ENCODE measurements at regions not wholly inside any gene's neighbourhood (a gene's known extent, or its start where the extent isn't known, plus 50 kb on each side); places are given as distances from the start of the nearest gene placed in this dataset.

DNA sequence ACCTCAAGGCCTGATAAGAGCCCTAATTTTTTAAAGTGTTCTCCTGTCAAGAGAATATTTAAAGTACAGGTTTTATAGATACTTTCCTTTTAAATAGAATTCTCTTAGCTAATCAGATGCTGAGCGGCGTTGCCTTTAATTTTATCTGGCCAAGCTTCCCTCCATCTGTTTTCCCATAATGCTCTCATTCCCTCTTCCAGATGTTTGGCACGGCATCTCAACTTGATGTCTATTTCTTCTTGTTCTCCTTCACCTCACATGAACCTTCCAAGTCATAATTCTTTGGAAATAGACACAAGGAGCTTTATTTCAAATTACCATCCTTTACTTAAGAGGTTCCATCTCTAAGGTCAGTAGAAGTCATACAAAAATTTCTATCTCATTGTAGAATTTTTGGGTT lies 76.1 kb upstream of the CPO start:
- TF ChIP-seq TP53 (CRISPR knock-in tag; IDR thresholded peaks at IDR 0.05) = no peak
- TF ChIP-seq BHLHE40 (IDR thresholded peaks at IDR 0.05; ENCODE audit: low read depth, low read length) = no peak
- CTCF ChIA-PET = interaction anchor here (1.6 kb wide), 1 partner anchor 610 kb away, joined by 3 read pairs; no protein-coding TSS in a partner anchor
- H3K4me3 ChIP-seq = no peak overlapping the region
- no peak overlapping the region for H3K4me2 ChIP-seq
- no peak overlapping the region for H3K27ac ChIP-seq
- H3K9me3 ChIP-seq = no peaks in the 10 kb centered on the region
- H3K4me1 ChIP-seq = no peaks in the 10 kb centered on the region
- DNase-seq (ENCODE audit: low read depth in 1 of 2, low spot score in 1 of 2) (no peak), FAIRE-seq (no peak), ATAC-seq (no peak)
- POLR2A ChIA-PET = no interaction called here
- WGBS (ENCODE audit: missing lambda C conversion rate) = 57% methylated on average over 3 of the region's 3 CpGs

DNA sequence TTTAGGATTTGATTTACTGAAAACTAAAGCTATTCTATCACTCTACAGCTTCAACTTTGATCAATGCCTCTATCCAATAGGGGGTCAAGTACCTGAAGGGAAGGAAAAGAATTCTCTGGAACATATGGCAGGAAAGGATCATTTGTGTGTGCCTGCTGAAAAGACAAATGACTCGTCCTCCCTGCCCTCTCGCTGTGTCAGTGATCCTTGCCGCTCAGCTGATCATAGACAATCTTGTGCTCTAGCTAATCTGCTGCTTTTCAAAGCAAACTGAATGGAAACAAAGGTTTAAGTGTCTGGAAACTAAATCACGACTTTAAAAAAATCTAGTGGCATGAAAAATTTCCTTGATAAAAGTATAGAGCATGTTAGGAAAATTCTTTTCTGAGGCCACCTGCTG lies 75.6 kb upstream of the CPO start:
- H3K4me3 ChIP-seq = no peak overlapping the region
- no peak overlapping the region for H3K27ac ChIP-seq
- no peaks in the 10 kb centered on the region for H3K4me1 ChIP-seq
- CTCF ChIA-PET = interaction anchor here (1.6 kb wide), 2 partner anchors 17 to 609 kb away, joined by 3 to 5 read pairs; no protein-coding TSS in a partner anchor
- no peak for FAIRE-seq
- POLR2A ChIA-PET = no interaction called here
- H3K9me3 ChIP-seq = no peaks in the 10 kb centered on the region
- DNase-seq (ENCODE audit: low read depth in 1 of 2, low spot score in 1 of 2) = no peak
- no peak for ATAC-seq
- H3K4me2 ChIP-seq = no peak overlapping the region
- TF ChIP-seq ESRRA (IDR thresholded peaks at IDR 0.05; ENCODE audit: borderline replicate concordance, low read length) (no peak), NPAS2 (CRISPR knock-in tag; IDR thresholded peaks at IDR 0.05; ENCODE audit: borderline replicate concordance) (no peak), FOXS1 (CRISPR knock-in tag; IDR thresholded peaks at IDR 0.05) (no peak), KDM1A (IDR thresholded peaks at IDR 0.05; ENCODE audit: low read depth) (no peak), ZNF302 (CRISPR knock-in tag; IDR thresholded peaks at IDR 0.05) (no peak), RARB (CRISPR knock-in tag; IDR thresholded peaks at IDR 0.05) (no peak), HDAC2 (IDR thresholded peaks at IDR 0.05) (no peak), ZC3H11A (IDR thresholded peaks at IDR 0.05) (no peak), TFCP2L1 (CRISPR knock-in tag; IDR thresholded peaks at IDR 0.05) (no peak), HOXA7 (CRISPR knock-in tag; IDR thresholded peaks at IDR 0.05) (no peak), JUNB (IDR thresholded peaks at IDR 0.05) (no peak), HOXB13 (CRISPR knock-in tag; IDR thresholded peaks at IDR 0.05; ENCODE audit: low read depth) (no peak), PHF8 (IDR thresholded peaks at IDR 0.05; ENCODE audit: borderline replicate concordance, low read depth) (no peak), SMC3 (IDR thresholded peaks at IDR 0.05) (no peak), EHMT2 (IDR thresholded peaks at IDR 0.05; ENCODE audit: low read depth) (no peak), EHF (CRISPR knock-in tag; IDR thresholded peaks at IDR 0.05) (no peak), MAZ (IDR thresholded peaks at IDR 0.05; ENCODE audit: borderline replicate concordance, low read depth, low read length) (no peak)
- TF ChIP-seq, protein P1, sequence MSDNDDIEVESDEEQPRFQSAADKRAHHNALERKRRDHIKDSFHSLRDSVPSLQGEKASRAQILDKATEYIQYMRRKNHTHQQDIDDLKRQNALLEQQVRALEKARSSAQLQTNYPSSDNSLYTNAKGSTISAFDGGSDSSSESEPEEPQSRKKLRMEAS (IDR thresholded peaks at IDR 0.05) = no peak
- WGBS (ENCODE audit: missing lambda C conversion rate) = 38% methylated on average over 4 of the region's 4 CpGs

DNA sequence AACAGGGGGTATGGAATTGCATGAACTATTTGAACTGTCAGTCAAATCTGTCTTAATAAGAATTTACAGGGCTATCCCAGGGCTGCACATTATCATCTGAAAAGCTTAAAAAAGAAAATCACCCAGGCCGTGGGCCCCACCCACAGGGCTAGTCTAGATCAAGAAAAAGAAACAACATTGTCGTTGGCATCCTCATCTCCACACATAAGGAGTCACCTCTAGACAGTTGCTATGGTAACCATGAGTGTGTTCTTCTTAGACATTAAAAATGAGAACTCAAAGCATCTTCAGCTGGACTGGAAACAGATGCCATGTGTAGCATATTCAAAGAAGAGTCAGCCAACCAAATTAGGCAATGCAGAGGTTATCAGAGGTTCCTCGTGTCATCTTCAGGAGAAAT lies 72.3 kb upstream of the CPO start:
- ATAC-seq (no peak), FAIRE-seq (no peak)
- POLR2A ChIA-PET = no interaction called here

DNA sequence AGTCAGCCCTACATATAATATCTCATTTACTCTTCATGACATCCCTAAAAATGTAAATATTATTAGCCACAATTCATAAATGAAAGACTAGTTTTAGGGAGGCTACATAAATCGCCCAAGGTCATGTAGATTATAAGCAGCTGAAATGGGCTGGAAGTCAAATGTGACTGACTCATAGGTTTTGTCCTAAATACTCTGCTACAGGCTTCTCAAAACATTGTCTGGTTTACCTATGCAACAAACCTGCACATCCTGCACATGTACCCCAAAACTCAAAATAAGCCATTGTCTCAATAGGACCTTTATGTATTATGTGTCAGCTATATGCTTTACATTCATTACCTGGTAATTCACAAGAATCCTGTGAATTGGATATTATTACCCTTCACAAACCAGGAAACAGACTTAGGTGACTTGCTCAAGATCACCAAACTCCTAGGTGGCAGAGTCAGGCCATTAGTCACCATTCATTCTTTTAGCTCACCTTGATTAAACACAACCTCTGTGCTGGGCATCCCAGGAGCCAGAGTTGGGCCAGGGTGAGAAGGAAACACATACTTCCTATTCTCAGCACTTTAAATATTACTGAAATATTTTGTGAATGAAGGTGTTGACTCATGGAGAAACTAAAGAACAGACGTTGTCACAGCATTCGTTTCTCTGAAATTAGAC lies 69.4 kb upstream of the CPO start:
- TF ChIP-seq, protein P2, sequence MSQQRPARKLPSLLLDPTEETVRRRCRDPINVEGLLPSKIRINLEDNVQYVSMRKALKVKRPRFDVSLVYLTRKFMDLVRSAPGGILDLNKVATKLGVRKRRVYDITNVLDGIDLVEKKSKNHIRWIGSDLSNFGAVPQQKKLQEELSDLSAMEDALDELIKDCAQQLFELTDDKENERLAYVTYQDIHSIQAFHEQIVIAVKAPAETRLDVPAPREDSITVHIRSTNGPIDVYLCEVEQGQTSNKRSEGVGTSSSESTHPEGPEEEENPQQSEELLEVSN (IDR thresholded peaks at IDR 0.05; ENCODE audit: borderline replicate concordance, low read depth) = no peak
- no peaks in the 10 kb centered on the region for H3K9me3 ChIP-seq
- no peak overlapping the region for H3K27ac ChIP-seq
- CTCF ChIA-PET = no interaction called here
- POLR2A ChIA-PET = no interaction called here
- WGBS (ENCODE audit: missing lambda C conversion rate) = 50% methylated on average over 3 of the region's 3 CpGs
- no peak overlapping the region for H3K4me3 ChIP-seq
- no peak for ATAC-seq
- DNase-seq (ENCODE audit: low read depth in 1 of 2, low spot score in 1 of 2) = no peak
- H3K4me1 ChIP-seq = no peaks in the 10 kb centered on the region
- FAIRE-seq = no peak
- no peak overlapping the region for H3K4me2 ChIP-seq

More for the DNA sequence above, 72.3 kb upstream of the CPO start:
- no peak overlapping the region for H3K4me3 ChIP-seq
- DNase-seq (ENCODE audit: low read depth in 1 of 2, low spot score in 1 of 2) = no peak
- 22% methylated on average over 3 of the region's 3 CpGs for WGBS (ENCODE audit: missing lambda C conversion rate)
- H3K9me3 ChIP-seq = no peaks in the 10 kb centered on the region
- no peak for TF ChIP-seq EHMT2 (IDR thresholded peaks at IDR 0.05; ENCODE audit: low read depth)
- no peaks in the 10 kb centered on the region for H3K4me1 ChIP-seq
- CTCF ChIA-PET = interaction anchor here (1.3 kb wide), 1 partner anchor 11 kb away, joined by 3 read pairs; no protein-coding TSS in a partner anchor
- H3K27ac ChIP-seq = no peak overlapping the region
- H3K4me2 ChIP-seq = no peak overlapping the region
